Neural cell (in vitro differentiated cells): ENCODE measurements at regions not wholly inside any gene's neighbourhood (a gene's known extent, or its start where the extent isn't known, plus 50 kb on each side); places are given as distances from the start of the nearest gene placed in this dataset.

ENCODE experiments used
- CTCF ChIP-seq: fragments of 450-650 bp; IDR thresholded peaks from 2 replicates; pipeline ENCODE4 v1.5.1; 2014; ENCODE audit warnings: antibody characterized with exemption, mild to moderate bottlenecking, moderate library complexity; ENCODE audit not compliant: poor library complexity, severe bottlenecking
- EP300 ChIP-seq: fragments of 450-650 bp; conservative IDR thresholded peaks from 2 replicates; pipeline ENCODE4 v1.6.1; 2014; ENCODE audit warnings: antibody characterized with exemption, mild to moderate bottlenecking, moderate library complexity; ENCODE audit not compliant: poor library complexity, severe bottlenecking
- EZH2 ChIP-seq: fragments of 200-600, 300-800 bp; shearing (Covaris generic), sonication (generic); IDR thresholded peaks from 2 replicates; pipeline ENCODE4 v1.6.1; 2014; ENCODE audit warnings: antibody characterized with exemption, low read length, borderline replicate concordance, mild to moderate bottlenecking; ENCODE audit not compliant: insufficient read depth, poor library complexity, severe bottlenecking
- MXI1 ChIP-seq: fragments of 450-650 bp; conservative IDR thresholded peaks from 2 replicates; pipeline ENCODE4 v1.6.1; 2014; ENCODE audit warnings: antibody characterized with exemption, mild to moderate bottlenecking; ENCODE audit not compliant: poor library complexity, severe bottlenecking
- POLR2AphosphoS5 ChIP-seq: IDR thresholded peaks from 2 replicates; pipeline ENCODE4 v1.6.1; 2012
- RAD21 ChIP-seq: fragments of 450-650 bp; conservative IDR thresholded peaks from 2 replicates; pipeline ENCODE4 v1.6.1; 2014; ENCODE audit warnings: antibody characterized with exemption, mild to moderate bottlenecking, moderate library complexity
- REST ChIP-seq: IDR thresholded peaks from 2 replicates; pipeline ENCODE4 v1.6.1; 2012; ENCODE audit warnings: borderline replicate concordance
- TAF1 ChIP-seq: IDR thresholded peaks from 2 replicates; pipeline ENCODE4 v1.6.1; 2012; ENCODE audit warnings: low read depth

DNA sequence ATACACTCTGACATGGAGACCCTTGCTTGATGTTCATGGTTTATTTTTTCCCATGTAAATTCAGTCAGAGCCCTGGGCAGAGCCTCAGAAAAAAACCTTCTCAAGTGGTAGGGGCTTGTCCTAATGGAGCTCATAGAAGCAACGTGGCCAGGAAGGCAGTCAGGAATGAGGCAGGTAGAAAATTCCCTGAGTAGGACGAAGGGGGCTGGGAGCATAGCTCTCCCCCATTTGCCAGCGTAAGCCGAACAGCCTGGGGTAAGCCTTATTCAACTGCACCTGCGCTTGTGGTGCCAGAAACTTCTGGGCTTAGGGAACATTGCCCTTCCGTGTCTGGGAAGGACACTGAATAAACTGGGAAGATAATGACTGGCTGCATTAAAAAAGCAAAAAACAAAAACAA lies 238.5 kb upstream of the ROPN1 start:
- TF ChIP-seq POLR2AphosphoS5: no peak
- TF ChIP-seq CTCF: no peak
- no peak for TF ChIP-seq EP300
- no peak for TF ChIP-seq EZH2
- no peak for TF ChIP-seq MXI1
- no peak for TF ChIP-seq REST
- no peak for TF ChIP-seq TAF1
- no peak for TF ChIP-seq RAD21
